ENCODE measurements at regions not wholly inside any gene's neighbourhood (a gene's known extent, or its start where the extent isn't known, plus 50 kb on each side); places are given as distances from the start of the nearest gene placed in this dataset.

DNA sequence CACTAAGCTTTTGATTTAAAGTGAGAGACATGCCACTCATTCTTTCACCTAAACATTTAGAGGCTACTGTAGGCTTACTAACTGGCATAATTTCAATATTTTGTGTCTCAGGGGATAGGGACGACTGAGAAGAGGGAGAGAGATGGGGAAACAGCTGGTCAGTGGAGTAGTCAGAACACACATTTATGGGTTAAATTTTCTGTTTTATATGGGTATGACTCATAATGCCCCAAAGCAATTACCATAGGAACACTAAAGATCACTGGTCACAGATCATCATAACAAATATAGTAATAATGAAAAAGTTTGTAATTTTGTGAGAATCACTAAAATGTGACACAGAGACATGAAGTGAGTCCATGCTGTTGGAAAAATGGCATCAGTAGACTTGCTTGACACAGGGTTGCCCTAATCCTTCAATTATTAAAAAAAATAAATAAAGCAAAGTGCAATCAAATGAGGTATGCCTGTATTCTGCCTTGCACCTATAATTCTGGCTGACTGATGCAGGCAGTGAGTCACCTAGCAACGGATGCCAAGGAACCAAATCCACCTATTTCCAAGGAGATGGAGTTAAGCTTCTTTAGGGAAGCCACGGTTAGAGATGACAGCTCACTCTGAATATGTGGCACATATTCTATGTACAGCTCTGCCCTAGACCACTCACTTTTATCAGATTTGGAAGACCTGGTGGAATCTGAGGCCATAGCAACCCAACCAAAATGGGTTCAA lies 166.1 kb downstream of the MARCHF11 start:
- DNase-seq (ENCODE audit: low read depth in 2 of 2): no peak

DNA sequence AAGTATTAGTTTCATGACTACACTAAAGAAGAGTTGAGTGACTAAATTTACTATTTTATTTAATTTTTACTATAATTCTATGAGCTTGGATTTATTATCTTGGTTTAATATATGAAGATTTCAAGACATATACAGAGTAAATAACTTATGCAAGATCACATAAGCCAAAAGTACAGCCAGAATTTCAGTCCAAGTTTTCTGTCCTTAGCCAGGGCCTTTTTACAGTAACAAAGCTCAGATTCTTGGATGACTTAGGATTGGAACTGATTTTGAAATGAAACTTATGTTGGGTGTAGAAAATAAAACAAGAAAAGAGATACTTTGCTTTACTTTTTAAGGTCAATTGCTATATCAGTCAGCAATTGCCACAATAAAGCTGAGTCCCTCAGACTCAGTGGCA lies 170.3 kb downstream of the MARCHF11 start:
- no peak for DNase-seq (ENCODE audit: low read depth in 2 of 2)

GRCh38 chr5:16007750-16008415 lies 171.7 kb downstream of the MARCHF11 start:
- DNase-seq (ENCODE audit: low read depth in 2 of 2): no peak

DNA sequence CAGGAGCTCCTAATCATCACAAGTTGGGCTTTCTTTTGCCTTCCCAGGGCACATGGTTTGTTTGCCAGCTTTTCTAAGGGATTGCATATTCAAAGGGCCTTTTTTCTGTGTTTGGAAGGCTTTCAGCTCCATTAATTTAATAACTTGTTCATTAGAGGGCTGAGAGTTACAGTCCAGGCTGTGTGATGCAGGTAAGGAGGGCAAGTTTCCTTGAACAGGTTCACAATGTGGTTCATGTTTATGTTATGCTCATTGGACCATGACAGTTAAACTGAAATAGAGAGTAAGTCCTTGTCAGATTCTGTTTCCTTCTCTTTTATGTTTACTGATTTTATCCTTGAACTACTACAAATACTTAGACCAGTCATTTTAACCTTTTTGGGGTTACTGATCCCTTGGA lies 174.4 kb downstream of the MARCHF11 start:
- DNase-seq (ENCODE audit: low read depth in 2 of 2): no peak

- DNase-seq (ENCODE audit: low read depth in 2 of 2): no peak
These were observed 179.5 kb downstream of the MARCHF11 start for GRCh38 chr5:16000056-16000455.

DNA sequence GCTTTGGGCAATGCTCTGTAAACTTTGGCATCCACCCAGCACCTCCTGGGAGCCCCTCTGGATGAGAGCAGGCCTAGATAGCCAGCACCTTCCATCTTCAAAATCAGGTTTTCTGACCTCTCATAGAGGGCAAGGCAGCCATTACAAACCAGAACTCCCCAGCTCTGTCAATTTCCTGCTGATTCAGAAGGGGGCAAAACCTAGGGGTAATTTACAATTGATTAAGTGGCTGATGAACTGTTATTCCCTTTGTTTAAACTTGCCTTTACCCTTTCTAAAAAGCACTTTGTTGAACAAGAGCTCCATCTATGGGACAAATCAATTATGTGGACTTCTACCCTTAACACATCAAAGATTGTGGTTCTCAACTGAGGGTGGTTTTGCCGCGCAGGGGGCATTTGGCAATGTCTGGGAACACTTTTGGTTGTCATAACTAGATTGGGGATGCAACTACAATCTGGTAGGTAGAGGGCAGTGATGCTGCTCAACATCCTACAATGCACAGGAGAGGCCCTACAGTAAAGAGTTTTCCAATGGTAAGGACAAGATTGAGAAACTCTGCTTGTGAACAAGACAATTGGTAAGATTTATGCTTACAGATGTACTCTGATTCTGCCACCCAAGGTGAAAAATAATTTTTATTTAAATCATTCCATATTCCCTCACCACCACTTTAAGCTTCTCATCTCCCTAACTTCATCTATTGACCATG lies 184.1 kb downstream of the MARCHF11 start:
- peak; percentile 60 to 69 for DNase-seq (ENCODE audit: low read depth in 2 of 2)

GRCh38 chr5:15993919-15994318 lies 185.7 kb downstream of the MARCHF11 start:
- peak; percentile 38 to 39 for DNase-seq (ENCODE audit: low read depth in 2 of 2)

DNA sequence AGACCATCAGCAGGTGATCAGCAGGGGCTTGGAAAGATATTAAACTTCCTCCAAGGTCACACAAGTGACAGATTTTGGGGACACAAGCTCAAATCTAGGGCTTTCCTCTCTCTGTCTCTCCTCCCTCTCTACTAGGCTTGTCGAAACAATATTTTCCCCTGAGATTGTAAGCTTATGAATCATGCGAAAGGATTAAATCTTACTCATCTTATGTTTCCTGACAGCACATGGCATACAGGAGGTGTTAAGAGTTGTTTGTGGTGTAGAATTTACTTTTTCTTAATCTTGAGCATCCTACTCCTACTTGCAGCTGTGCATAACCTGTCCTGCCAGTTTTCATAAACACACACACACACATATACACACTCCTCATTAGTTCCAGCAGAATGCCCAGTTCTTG lies 186.3 kb downstream of the MARCHF11 start:
- peak; percentile 8 to 79 for DNase-seq (ENCODE audit: low read depth in 2 of 2)

GRCh38 chr5:15992918-15993317 lies 186.7 kb downstream of the MARCHF11 start:
- DNase-seq (ENCODE audit: low read depth in 2 of 2): peak; percentile 75 to 86

- DNase-seq (ENCODE audit: low read depth in 2 of 2): no peak
These were observed 188.0 kb downstream of the MARCHF11 start for GRCh38 chr5:15991586-15991985.
